ENCODE measurements at regions not wholly inside any gene's neighbourhood (a gene's known extent, or its start where the extent isn't known, plus 50 kb on each side); places are given as distances from the start of the nearest gene placed in this dataset.
"Not testable (repeated sequence)": the region's sequence is repeated elsewhere in the genome, so short reads cannot be mapped to it uniquely, and the experiment has no call there.

- Histone ChIP-seq H3K27ac (ENCODE audit: low read depth, low read length) (no peak overlapping the region), H3K9ac (ENCODE audit: low read depth in 1 of 3, low read length in 3 of 3) (no peak overlapping the region), H3K4me3 (ENCODE audit: low read length in 3 of 3) (peak overlapping the region in 1 of 3 donors; percentile 52), H3K36me3 (ENCODE audit: control insufficient read depth in 3 of 3, insufficient read depth in 3 of 3, low read length in 3 of 3) (no peaks in the 10 kb centered on the region), H3K27me3 (ENCODE audit: control insufficient read depth in 3 of 3, insufficient read depth in 3 of 3, low read length in 3 of 3) (no peaks in the 10 kb centered on the region), H3K9me3 (ENCODE audit: control insufficient read depth in 3 of 3, low read length in 3 of 3) (no peaks in the 10 kb centered on the region), H3K4me1 (ENCODE audit: control insufficient read depth in 3 of 3, insufficient read depth in 3 of 3, low read length in 3 of 3) (no peaks in the 10 kb centered on the region)
Measured at GRCh38 chr9:24698881-24699518, 153.3 kb upstream of the IZUMO3 start.

GRCh38 chr9:24672336-24672735 lies 126.6 kb upstream of the IZUMO3 start:
- H3K4me1 ChIP-seq (ENCODE audit: control insufficient read depth in 3 of 3, insufficient read depth in 3 of 3, low read length in 3 of 3) = no peaks in the 10 kb centered on the region
- H3K36me3 ChIP-seq (ENCODE audit: control insufficient read depth in 3 of 3, insufficient read depth in 3 of 3, low read length in 3 of 3) = no peaks in the 10 kb centered on the region
- no peaks in the 10 kb centered on the region for H3K9me3 ChIP-seq (ENCODE audit: control insufficient read depth in 3 of 3, low read length in 3 of 3)
- no peak overlapping the region for H3K27ac ChIP-seq (ENCODE audit: low read depth, low read length)
- H3K27me3 ChIP-seq (ENCODE audit: control insufficient read depth in 3 of 3, insufficient read depth in 3 of 3, low read length in 3 of 3) = no peaks in the 10 kb centered on the region
- H3K9ac ChIP-seq (ENCODE audit: low read depth in 1 of 3, low read length in 3 of 3) = no peak overlapping the region
- H3K4me3 ChIP-seq (ENCODE audit: low read length in 3 of 3) = no peak overlapping the region

GRCh38 chr9:24657387-24657786 lies 111.7 kb upstream of the IZUMO3 start:
- Histone ChIP-seq H3K4me1 (ENCODE audit: control insufficient read depth in 3 of 3, insufficient read depth in 3 of 3, low read length in 3 of 3) (no peaks in the 10 kb centered on the region), H3K9me3 (ENCODE audit: control insufficient read depth in 3 of 3, low read length in 3 of 3) (no peaks in the 10 kb centered on the region), H3K4me3 (ENCODE audit: low read length in 3 of 3) (no peak overlapping the region), H3K36me3 (ENCODE audit: control insufficient read depth in 3 of 3, insufficient read depth in 3 of 3, low read length in 3 of 3) (no peaks in the 10 kb centered on the region), H3K27me3 (ENCODE audit: control insufficient read depth in 3 of 3, insufficient read depth in 3 of 3, low read length in 3 of 3) (no peaks in the 10 kb centered on the region), H3K9ac (ENCODE audit: low read depth in 1 of 3, low read length in 3 of 3) (no peak overlapping the region), H3K27ac (ENCODE audit: low read depth, low read length) (no peak overlapping the region)

GRCh38 chr9:24652181-24652580 lies 106.5 kb upstream of the IZUMO3 start:
- Histone ChIP-seq H3K36me3 (ENCODE audit: control insufficient read depth in 3 of 3, insufficient read depth in 3 of 3, low read length in 3 of 3) (no peaks in the 10 kb centered on the region), H3K27me3 (ENCODE audit: control insufficient read depth in 3 of 3, insufficient read depth in 3 of 3, low read length in 3 of 3) (no peaks in the 10 kb centered on the region), H3K4me1 (ENCODE audit: control insufficient read depth in 3 of 3, insufficient read depth in 3 of 3, low read length in 3 of 3) (no peaks in the 10 kb centered on the region), H3K27ac (ENCODE audit: low read depth, low read length) (no peak overlapping the region), H3K9me3 (ENCODE audit: control insufficient read depth in 3 of 3, low read length in 3 of 3) (peaks cover 3 to 4% (median 3%) of the 10 kb centered on the region in 3 donors), H3K4me3 (ENCODE audit: low read length in 3 of 3) (no peak overlapping the region), H3K9ac (ENCODE audit: low read depth in 1 of 3, low read length in 3 of 3) (no peak overlapping the region)

GRCh38 chr9:24628809-24629208 lies 83.1 kb upstream of the IZUMO3 start:
- H3K27me3 ChIP-seq (ENCODE audit: control insufficient read depth in 3 of 3, insufficient read depth in 3 of 3, low read length in 3 of 3); H3K4me3 ChIP-seq (ENCODE audit: low read length in 3 of 3); H3K9me3 ChIP-seq (ENCODE audit: control insufficient read depth in 3 of 3, low read length in 3 of 3); H3K36me3 ChIP-seq (ENCODE audit: control insufficient read depth in 3 of 3, insufficient read depth in 3 of 3, low read length in 3 of 3); H3K4me1 ChIP-seq (ENCODE audit: control insufficient read depth in 3 of 3, insufficient read depth in 3 of 3, low read length in 3 of 3); H3K9ac ChIP-seq (ENCODE audit: low read depth in 1 of 3, low read length in 3 of 3); H3K27ac ChIP-seq (ENCODE audit: low read depth, low read length): not testable (repeated sequence)

GRCh38 chr9:24625097-24625496 lies 79.4 kb upstream of the IZUMO3 start:
- Histone ChIP-seq H3K9ac (ENCODE audit: low read depth in 1 of 3, low read length in 3 of 3) (no peak overlapping the region), H3K27me3 (ENCODE audit: control insufficient read depth in 3 of 3, insufficient read depth in 3 of 3, low read length in 3 of 3) (no peaks in the 10 kb centered on the region), H3K27ac (ENCODE audit: low read depth, low read length) (no peak overlapping the region), H3K4me1 (ENCODE audit: control insufficient read depth in 3 of 3, insufficient read depth in 3 of 3, low read length in 3 of 3) (no peaks in the 10 kb centered on the region), H3K4me3 (ENCODE audit: low read length in 3 of 3) (no peak overlapping the region), H3K36me3 (ENCODE audit: control insufficient read depth in 3 of 3, insufficient read depth in 3 of 3, low read length in 3 of 3) (no peaks in the 10 kb centered on the region), H3K9me3 (ENCODE audit: control insufficient read depth in 3 of 3, low read length in 3 of 3) (no peaks in the 10 kb centered on the region)

- Histone ChIP-seq H3K27ac (ENCODE audit: low read depth, low read length) (no peak overlapping the region), H3K9ac (ENCODE audit: low read depth in 1 of 3, low read length in 3 of 3) (no peak overlapping the region), H3K4me3 (ENCODE audit: low read length in 3 of 3) (no peak overlapping the region), H3K9me3 (ENCODE audit: control insufficient read depth in 3 of 3, low read length in 3 of 3) (no peaks in the 10 kb centered on the region), H3K27me3 (ENCODE audit: control insufficient read depth in 3 of 3, insufficient read depth in 3 of 3, low read length in 3 of 3) (no peaks in the 10 kb centered on the region), H3K4me1 (ENCODE audit: control insufficient read depth in 3 of 3, insufficient read depth in 3 of 3, low read length in 3 of 3) (no peaks in the 10 kb centered on the region), H3K36me3 (ENCODE audit: control insufficient read depth in 3 of 3, insufficient read depth in 3 of 3, low read length in 3 of 3) (no peaks in the 10 kb centered on the region)
Measured at GRCh38 chr9:24624481-24624880, 78.8 kb upstream of the IZUMO3 start.

- H3K9me3 ChIP-seq (ENCODE audit: control insufficient read depth in 3 of 3, low read length in 3 of 3) = no peaks in the 10 kb centered on the region
- no peaks in the 10 kb centered on the region for H3K36me3 ChIP-seq (ENCODE audit: control insufficient read depth in 3 of 3, insufficient read depth in 3 of 3, low read length in 3 of 3)
- no peak overlapping the region for H3K9ac ChIP-seq (ENCODE audit: low read depth in 1 of 3, low read length in 3 of 3)
- H3K4me1 ChIP-seq (ENCODE audit: control insufficient read depth in 3 of 3, insufficient read depth in 3 of 3, low read length in 3 of 3) = no peaks in the 10 kb centered on the region
- no peak overlapping the region for H3K27ac ChIP-seq (ENCODE audit: low read depth, low read length)
- H3K27me3 ChIP-seq (ENCODE audit: control insufficient read depth in 3 of 3, insufficient read depth in 3 of 3, low read length in 3 of 3) = no peaks in the 10 kb centered on the region
- no peak overlapping the region for H3K4me3 ChIP-seq (ENCODE audit: low read length in 3 of 3)
Measured at GRCh38 chr9:24620741-24621140, 75.0 kb upstream of the IZUMO3 start.

GRCh38 chr9:24616863-24617262 lies 71.2 kb upstream of the IZUMO3 start:
- H3K27ac ChIP-seq (ENCODE audit: low read depth, low read length) = no peak overlapping the region
- no peaks in the 10 kb centered on the region for H3K27me3 ChIP-seq (ENCODE audit: control insufficient read depth in 3 of 3, insufficient read depth in 3 of 3, low read length in 3 of 3)
- H3K9ac ChIP-seq (ENCODE audit: low read depth in 1 of 3, low read length in 3 of 3) = no peak overlapping the region
- H3K36me3 ChIP-seq (ENCODE audit: control insufficient read depth in 3 of 3, insufficient read depth in 3 of 3, low read length in 3 of 3) = no peaks in the 10 kb centered on the region
- H3K4me3 ChIP-seq (ENCODE audit: low read length in 3 of 3) = no peak overlapping the region
- H3K4me1 ChIP-seq (ENCODE audit: control insufficient read depth in 3 of 3, insufficient read depth in 3 of 3, low read length in 3 of 3) = no peaks in the 10 kb centered on the region
- H3K9me3 ChIP-seq (ENCODE audit: control insufficient read depth in 3 of 3, low read length in 3 of 3) = no peaks in the 10 kb centered on the region

GRCh38 chr9:24614070-24614469 lies 68.4 kb upstream of the IZUMO3 start:
- Histone ChIP-seq H3K9me3 (ENCODE audit: control insufficient read depth in 3 of 3, low read length in 3 of 3) (no peaks in the 10 kb centered on the region), H3K27ac (ENCODE audit: low read depth, low read length) (no peak overlapping the region), H3K4me1 (ENCODE audit: control insufficient read depth in 3 of 3, insufficient read depth in 3 of 3, low read length in 3 of 3) (no peaks in the 10 kb centered on the region), H3K27me3 (ENCODE audit: control insufficient read depth in 3 of 3, insufficient read depth in 3 of 3, low read length in 3 of 3) (no peaks in the 10 kb centered on the region), H3K4me3 (ENCODE audit: low read length in 3 of 3) (no peak overlapping the region), H3K36me3 (ENCODE audit: control insufficient read depth in 3 of 3, insufficient read depth in 3 of 3, low read length in 3 of 3) (no peaks in the 10 kb centered on the region), H3K9ac (ENCODE audit: low read depth in 1 of 3, low read length in 3 of 3) (no peak overlapping the region)

GRCh38 chr9:24608599-24608998 lies 62.9 kb upstream of the IZUMO3 start:
- no peaks in the 10 kb centered on the region for H3K36me3 ChIP-seq (ENCODE audit: control insufficient read depth in 3 of 3, insufficient read depth in 3 of 3, low read length in 3 of 3)
- H3K9me3 ChIP-seq (ENCODE audit: control insufficient read depth in 3 of 3, low read length in 3 of 3) = no peaks in the 10 kb centered on the region
- no peaks in the 10 kb centered on the region for H3K4me1 ChIP-seq (ENCODE audit: control insufficient read depth in 3 of 3, insufficient read depth in 3 of 3, low read length in 3 of 3)
- no peak overlapping the region for H3K4me3 ChIP-seq (ENCODE audit: low read length in 3 of 3)
- H3K27me3 ChIP-seq (ENCODE audit: control insufficient read depth in 3 of 3, insufficient read depth in 3 of 3, low read length in 3 of 3) = no peaks in the 10 kb centered on the region
- no peak overlapping the region for H3K27ac ChIP-seq (ENCODE audit: low read depth, low read length)
- no peak overlapping the region for H3K9ac ChIP-seq (ENCODE audit: low read depth in 1 of 3, low read length in 3 of 3)
